GM12872 (cell line): ENCODE measurements at regions not wholly inside any gene's neighbourhood (a gene's known extent, or its start where the extent isn't known, plus 50 kb on each side); places are given as distances from the start of the nearest gene placed in this dataset.

ENCODE experiments used
- TF ChIP-seq, protein P1 (sequence below): IDR thresholded peaks from 3 replicates; pipeline ENCODE4 v1.5.1; 2011; ENCODE audit warnings: low read depth, mild to moderate bottlenecking, low read length, moderate library complexity; ENCODE audit not compliant: insufficient read depth

DNA sequence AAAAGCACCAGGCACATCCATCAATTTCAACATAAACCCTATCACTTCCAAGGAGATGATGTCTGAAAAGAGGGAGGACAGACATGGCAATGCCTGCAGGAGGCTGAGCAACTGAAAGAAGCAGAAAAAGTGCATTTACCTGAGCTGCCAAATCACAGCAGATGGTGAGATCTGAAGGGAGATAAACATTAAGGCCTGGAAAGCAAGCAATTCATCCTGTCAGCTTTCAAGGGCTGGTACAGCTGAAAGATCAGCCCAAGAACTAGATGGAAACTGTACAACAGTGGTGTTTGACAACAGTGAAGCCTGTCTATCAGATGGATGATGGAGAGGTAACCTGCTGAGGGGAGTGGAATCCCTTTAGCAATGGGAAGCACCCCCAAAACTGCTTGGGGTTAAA is 433.2 kb upstream of the ZNF608 start:
- TF ChIP-seq, protein P1, sequence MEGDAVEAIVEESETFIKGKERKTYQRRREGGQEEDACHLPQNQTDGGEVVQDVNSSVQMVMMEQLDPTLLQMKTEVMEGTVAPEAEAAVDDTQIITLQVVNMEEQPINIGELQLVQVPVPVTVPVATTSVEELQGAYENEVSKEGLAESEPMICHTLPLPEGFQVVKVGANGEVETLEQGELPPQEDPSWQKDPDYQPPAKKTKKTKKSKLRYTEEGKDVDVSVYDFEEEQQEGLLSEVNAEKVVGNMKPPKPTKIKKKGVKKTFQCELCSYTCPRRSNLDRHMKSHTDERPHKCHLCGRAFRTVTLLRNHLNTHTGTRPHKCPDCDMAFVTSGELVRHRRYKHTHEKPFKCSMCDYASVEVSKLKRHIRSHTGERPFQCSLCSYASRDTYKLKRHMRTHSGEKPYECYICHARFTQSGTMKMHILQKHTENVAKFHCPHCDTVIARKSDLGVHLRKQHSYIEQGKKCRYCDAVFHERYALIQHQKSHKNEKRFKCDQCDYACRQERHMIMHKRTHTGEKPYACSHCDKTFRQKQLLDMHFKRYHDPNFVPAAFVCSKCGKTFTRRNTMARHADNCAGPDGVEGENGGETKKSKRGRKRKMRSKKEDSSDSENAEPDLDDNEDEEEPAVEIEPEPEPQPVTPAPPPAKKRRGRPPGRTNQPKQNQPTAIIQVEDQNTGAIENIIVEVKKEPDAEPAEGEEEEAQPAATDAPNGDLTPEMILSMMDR = no peak

GRCh38 chr5:125180231-125180829 is 433.9 kb upstream of the ZNF608 start:
- TF ChIP-seq, protein P1 = no peak

DNA sequence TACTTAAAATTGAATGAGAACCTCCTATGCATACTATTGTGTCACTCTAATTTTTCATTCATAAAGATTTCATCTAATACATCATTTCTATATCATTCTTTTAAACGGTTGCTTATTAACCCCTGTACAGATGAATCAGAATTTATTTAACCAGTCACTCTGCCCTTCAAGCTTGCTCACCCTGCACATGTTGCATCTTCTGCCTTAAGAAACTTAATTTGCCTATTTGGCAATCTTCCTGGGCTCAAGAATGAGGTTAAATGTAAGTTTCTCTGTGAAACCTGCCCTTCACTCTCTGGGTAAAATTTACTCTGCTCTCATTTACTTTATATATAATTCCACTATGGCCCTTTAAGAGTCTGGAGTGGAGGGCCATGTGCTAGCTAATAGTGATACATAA is 434.7 kb upstream of the ZNF608 start:
- TF ChIP-seq, protein P1 = no peak

- TF ChIP-seq, protein P1 = no peak
These were observed 435.5 kb upstream of the ZNF608 start for GRCh38 chr5:125181955-125182354.

- TF ChIP-seq, protein P1 = no peak
These were observed 439.3 kb upstream of the ZNF608 start for GRCh38 chr5:125185740-125186139.

DNA sequence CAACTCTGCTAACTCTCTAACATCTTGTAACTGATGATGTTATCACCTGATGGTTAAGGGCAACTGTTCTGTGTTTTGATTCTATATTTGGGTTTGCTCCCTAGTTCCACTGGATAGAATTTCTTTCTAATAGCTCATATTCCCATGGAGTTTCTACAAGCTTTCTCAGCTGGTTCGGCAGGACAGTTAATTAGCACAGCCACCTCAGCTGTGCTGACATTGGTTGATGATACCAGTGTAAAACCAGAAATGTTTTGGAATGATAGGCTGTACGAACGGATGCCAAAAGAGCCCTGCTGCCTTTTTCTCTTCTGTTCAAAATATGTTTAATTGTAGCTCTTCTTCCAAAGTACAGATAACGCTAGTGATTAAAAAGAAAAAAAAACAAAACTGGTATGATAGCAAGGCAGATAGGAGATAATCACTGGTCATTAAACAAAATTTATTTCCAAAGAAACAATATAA is 440.5 kb upstream of the ZNF608 start:
- TF ChIP-seq, protein P1 = no peak

DNA sequence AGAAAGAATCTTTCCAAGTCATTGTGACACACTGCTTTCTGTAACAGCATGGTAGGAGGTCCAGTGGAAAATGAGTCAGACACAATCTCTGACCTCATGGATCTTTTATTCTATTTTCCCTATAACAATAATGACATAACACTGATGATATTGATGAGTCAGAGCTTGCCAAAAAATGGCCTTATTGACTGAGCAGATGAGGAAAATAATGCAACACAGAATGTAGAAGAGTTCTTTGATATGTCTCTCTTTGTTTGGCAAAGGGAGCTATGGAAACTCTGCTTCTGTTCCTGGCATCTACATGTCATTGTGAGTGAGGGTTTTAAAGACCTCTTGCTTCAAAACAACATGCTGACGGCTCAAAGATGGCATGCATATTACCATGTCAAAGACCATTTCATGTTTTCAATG is 443.1 kb upstream of the ZNF608 start:
- TF ChIP-seq, protein P1 = no peak
